Stimulated activated CD4-positive, alpha-beta T cell treated with anti-CD3 and anti-CD28 coated beads, TNF-alpha, amount 100 ng/mL, for 4 hours (primary cell): ENCODE measurements at regions not wholly inside any gene's neighbourhood (a gene's known extent, or its start where the extent isn't known, plus 50 kb on each side); places are given as distances from the start of the nearest gene placed in this dataset.

Source experiments
- DNase-seq, 3 experiments: peaks; one replicate each; pipeline ENCODE4 v3.0.0-alpha.2; 2020; ENCODE audit warnings: low read depth in 3 of 3

- DNase-seq: no peak
These were observed 1201.4 kb upstream of the TMEM132C start for GRCh38 chr12:127065595-127065994.

DNA sequence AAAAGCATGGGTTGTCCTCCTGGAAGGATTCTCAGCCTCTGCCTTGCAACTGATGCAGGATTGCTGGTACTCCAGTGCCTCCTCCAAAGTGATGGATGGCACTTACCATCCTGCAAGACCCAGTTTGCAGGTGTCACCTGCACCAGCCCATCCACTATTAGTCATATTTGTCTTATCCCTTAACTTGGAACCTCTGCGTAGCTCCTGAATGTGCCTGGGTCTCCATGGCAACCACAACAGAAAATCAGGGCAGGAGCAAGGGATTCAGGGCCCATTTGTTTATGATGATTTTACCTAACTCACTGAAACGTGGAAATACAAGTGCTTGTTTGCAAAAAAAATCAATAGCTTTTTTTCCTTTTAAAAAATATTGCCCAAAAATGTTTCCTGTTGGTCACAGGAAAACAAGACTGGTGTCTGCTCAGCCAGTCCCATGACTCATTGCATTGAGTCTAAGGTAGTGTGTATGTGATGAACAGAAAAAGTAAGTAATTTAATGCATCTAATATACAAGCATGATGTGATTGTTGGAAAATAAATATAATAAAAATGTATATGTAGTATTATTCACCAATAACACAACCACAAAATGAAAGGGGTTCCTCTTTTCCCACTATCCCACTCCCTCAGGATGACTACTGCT, 1196.3 kb upstream of the TMEM132C start:
- DNase-seq: no peak

- no peak for DNase-seq
These were observed 1192.8 kb upstream of the TMEM132C start for GRCh38 chr12:127074161-127074560.

- no peak for DNase-seq
These were observed 1191.0 kb upstream of the TMEM132C start for GRCh38 chr12:127075981-127076380.

DNA sequence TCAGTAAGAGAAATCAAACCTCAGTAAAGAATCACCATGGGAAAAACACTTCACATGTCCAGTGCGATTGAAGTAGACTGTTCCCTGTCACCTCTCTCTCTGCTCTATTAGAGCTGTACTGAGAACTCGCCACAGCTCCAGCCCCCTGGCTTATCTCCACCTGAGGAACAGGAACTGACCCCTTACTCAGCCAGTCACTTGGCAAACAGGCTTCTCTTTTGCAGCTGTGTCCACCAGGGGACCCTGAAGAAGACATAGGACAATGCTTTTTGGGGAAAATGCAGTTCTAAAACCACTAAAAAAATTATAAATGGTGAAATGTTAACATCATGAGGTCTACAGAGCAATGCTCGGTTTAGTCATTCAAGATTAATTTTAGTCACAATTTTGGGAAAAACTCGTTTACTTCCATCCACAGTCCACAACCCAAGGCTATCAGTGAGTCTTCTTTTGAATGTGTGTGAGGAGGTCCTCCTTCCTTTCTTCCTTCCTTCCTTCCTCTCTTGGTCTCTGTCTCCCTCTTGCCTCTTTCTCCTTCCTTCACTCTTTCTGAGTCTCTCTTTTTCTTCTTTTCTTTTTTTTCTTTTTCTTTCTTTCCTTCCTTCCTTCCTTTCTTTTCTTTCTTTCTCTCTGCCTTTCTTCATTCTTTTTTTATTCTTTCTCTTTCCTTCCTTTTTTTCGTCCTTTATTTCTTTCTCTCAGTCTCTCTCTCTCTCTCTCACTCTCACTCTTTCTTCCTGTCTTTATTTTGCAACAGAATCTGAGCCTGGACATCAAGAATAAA, 1189.5 kb upstream of the TMEM132C start:
- no peak for DNase-seq

- no peak for DNase-seq
These were observed 1188.2 kb upstream of the TMEM132C start for GRCh38 chr12:127078577-127079350.

DNA sequence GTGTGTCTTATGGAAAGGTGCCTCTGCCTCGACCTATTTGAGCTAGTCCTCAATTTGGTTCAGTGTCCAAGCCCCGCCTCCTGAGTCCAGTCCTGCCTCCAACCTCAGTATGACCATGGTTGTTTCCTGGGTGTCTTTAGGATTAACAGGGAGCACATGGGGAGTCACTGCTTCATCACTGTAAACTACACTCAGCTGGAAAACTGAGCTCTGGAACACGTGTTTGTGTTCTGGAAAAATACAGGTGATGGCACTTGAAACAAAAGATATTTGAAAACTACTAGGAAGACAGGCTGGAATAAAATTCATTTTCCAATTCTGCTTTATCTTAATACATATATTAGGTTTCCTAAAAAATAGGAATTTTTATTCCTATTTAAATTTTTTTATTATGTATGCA, 1187.3 kb upstream of the TMEM132C start:
- no peak for DNase-seq

DNA sequence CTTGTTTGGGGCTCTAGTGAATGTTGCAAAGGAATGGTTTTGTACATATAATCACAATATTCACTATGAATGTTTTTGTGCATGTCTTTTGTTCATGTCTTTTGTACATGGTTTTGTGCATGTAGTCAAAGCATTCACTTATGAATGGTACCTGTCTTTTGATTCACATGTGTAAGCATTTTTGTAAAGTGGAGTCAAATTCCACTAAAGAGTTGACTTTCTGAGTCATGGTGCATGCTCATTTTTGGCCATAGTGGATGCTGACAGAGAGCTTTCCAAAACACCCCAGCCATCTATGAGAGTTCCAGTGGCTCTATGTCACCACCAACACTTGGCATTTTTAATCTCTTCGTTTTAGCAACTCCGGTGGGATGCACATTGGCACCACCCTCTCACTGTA, 1185.9 kb upstream of the TMEM132C start:
- no peak for DNase-seq

DNA sequence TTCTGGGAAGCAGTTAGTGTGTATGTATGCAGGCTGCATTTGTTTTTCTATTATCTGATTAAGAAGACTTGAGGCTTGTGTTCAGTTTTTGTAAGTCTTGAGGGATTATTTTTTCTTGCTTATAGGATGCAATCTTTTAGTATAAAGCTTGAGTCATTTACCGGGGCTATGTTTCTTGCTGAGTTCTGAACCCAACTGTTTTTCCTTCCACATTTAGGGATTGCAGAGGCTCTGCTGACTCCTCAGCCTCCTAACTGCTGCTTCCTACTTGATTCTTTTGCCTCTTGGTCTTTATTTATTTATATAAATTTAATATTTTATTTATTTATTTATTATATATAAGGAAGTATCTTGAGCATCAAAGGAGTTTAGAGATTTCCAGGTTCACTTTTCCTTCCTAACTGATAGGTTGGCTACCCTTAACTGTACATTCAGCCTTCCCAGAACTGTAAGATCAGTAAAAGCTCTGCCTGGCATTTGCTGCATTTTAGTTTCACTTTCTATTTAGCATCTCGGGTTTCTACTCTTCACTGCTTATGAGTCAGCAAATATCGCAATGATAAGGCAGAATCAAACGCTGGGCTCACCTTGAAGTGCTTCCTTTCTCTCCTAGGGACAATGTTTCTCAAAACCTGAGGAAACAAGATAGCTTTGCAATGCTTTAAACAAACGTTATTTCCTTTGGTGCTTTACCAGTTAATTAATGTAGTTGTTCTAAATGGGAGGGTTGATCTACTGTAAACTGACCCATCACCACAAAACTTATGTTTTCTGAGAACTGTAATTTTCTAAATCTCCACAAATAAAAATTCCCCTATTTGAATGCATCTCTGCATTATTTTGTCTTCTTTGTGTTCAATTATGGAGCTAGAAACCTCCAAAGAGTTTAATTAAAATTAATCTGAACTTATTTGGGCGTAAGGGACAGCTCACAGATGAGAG, 1183.7 kb upstream of the TMEM132C start:
- DNase-seq: peak in 1 of 3 experiments; percentile 1

DNA sequence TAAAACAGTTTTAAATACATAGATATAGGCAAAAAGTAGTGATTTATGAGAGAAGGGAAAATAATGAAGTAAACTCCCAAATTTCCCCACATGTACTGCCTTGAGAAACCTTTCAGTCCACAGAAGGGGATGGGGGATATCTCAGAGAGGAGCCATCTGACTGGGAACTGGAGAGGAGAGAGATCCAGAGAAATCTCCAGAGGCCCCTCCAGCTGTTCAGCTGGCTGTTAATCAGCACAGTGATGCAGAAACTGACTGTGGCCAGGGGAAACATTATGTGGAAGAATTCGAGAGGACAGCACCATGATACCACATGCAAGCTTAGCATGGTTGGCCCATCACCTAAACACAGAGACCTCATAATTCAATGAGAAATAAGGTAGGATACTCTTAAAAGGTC, 1165.9 kb upstream of the TMEM132C start:
- no peak for DNase-seq

DNA sequence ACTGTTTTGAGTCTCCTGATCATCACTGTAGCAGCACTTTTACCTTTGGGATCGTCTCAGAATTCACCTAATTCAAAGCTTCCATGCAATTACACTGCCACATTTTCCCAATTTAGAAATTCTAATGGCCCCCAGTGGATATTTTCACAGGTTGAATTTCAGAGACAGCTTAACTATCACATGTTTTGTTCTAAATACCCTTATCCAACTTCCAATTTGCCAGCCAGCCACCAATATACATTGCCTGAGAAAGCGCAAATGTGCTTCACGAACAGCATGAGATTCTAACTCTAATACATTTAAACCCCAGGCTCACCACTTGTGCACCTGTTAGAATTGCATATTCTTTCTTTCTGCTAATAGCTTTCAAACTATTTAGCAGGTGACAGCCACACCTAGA, 1160.9 kb upstream of the TMEM132C start:
- DNase-seq: no peak

GRCh38 chr12:127106697-127107096, 1160.3 kb upstream of the TMEM132C start:
- DNase-seq: no peak

GRCh38 chr12:127107744-127108143, 1159.2 kb upstream of the TMEM132C start:
- no peak for DNase-seq

DNA sequence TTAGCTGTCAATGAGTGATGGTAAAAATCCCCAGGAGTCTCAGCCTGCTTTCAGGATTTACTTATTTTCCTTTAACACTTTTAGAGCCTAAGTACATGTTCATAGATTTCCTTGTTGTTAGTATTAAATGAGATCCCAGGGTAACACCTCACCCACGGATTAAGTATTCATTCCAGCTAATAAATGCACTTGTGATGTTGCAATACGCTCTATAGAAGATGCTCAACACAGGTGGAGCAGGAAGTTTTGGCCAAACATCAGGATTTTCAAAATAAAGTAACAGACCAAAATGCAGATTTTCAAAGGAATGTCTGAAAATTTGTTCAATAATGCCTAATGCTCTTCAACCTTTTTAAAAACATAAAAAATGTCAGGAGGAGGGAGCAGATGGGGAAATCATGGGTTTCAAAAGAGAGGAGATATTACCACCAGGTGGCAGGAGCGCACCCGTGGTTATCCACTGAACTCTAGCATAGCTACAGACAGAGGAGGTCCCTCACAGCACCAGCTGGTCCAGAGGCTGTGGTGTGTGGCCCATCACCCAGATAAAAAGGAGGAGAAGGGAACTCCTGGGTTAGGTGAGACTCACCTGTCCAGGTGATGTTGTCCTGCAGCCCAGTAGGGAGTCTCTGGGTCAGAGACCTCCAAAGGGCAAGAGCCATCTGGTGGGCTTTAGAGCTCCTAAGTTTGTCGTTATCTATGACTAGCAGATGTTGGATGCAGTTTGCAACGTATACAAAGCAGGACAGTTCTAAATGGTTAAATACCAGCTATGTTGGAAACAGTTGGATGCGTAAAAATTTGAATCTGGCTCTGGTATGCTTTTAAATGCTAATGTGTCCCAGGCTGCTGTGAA, 1158.4 kb upstream of the TMEM132C start:
- peak in 2 of 3 experiments; percentile 6 to 9 for DNase-seq

GRCh38 chr12:127113945-127114344, 1153.0 kb upstream of the TMEM132C start:
- DNase-seq: no peak

- no peak for DNase-seq
These were observed 1151.4 kb upstream of the TMEM132C start for GRCh38 chr12:127115468-127116035.

- DNase-seq: no peak
These were observed 1148.7 kb upstream of the TMEM132C start for GRCh38 chr12:127118251-127118650.

DNA sequence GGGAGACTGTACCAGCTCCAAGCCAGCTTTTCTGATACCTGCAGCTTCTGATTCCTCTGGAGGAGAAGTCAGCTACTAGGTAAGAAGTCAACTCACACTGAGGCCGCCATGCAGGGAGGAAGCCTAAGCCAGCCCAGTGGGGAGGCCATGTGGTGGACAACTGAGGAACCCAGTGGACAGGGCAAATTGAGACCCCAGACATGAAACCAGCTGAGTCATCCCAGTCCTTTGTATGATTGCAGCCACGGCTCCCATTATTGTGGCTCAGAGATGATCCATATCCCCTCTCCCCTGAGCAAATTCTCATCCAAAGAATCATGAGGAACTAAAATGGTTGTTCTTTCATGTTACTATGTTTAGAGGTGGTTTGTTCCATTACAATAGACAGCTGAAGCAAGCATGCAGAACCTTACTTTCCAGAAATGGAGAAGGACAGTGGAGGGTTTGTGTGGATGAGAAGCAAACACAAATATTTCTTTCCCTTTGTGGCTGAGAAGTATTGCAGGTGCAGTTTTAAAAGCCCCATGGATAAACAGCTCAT, 1147.3 kb upstream of the TMEM132C start:
- DNase-seq: no peak

DNA sequence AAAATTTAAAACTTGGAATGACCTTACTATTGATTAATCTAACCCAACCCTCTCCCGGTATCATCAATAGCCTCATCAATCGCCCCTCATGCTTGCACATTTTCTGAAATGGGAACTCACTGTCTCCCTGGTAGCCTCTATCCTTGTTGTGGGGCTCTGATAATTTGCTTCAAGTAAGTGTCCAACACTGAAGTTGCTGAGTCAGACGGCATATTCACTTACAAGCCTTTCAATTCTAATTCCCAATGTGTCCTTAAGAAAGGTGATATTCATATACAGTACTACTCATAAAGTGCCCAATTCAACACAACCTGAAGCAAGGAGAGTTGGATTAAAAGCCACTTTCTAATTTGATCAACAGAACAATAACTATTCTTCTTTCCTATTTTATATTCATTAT, 1146.1 kb upstream of the TMEM132C start:
- DNase-seq: no peak

- no peak for DNase-seq
These were observed 1145.4 kb upstream of the TMEM132C start for GRCh38 chr12:127121494-127122084.
